ENCODE measurements at regions not wholly inside any gene's neighbourhood (a gene's known extent, or its start where the extent isn't known, plus 50 kb on each side); places are given as distances from the start of the nearest gene placed in this dataset.

DNA sequence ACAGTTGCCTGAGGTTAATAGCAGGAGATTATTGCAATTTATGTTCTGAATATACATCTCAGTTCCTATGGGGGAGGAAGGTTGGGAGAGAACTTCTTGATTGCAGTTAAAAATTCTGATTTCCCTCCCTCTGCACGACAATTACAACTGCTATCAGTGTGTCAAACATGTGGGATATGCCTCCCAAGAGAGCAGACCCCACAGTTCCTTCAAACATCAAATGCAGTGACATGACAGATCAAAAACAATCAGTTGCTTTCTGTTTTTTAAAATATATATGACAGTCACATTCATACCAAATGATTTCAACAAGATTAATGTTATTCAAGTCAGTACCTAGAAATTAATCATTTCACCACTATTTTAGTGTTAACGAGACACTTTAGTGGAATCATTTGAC is 639.0 kb downstream of the EDEM1 start:
- no peak for TF ChIP-seq EP300 (IDR thresholded peaks at IDR 0.05)
- no peak for TF ChIP-seq POLR2AphosphoS5 (IDR thresholded peaks at IDR 0.05)
- no peak for TF ChIP-seq CTCF (IDR thresholded peaks at IDR 0.05)
- TF ChIP-seq POLR2A (IDR thresholded peaks at IDR 0.05): no peak
